ENCODE measurements at regions not wholly inside any gene's neighbourhood (a gene's known extent, or its start where the extent isn't known, plus 50 kb on each side); places are given as distances from the start of the nearest gene placed in this dataset.
"Not testable (repeated sequence)": the region's sequence is repeated elsewhere in the genome, so short reads cannot be mapped to it uniquely, and the experiment has no call there.

DNA sequence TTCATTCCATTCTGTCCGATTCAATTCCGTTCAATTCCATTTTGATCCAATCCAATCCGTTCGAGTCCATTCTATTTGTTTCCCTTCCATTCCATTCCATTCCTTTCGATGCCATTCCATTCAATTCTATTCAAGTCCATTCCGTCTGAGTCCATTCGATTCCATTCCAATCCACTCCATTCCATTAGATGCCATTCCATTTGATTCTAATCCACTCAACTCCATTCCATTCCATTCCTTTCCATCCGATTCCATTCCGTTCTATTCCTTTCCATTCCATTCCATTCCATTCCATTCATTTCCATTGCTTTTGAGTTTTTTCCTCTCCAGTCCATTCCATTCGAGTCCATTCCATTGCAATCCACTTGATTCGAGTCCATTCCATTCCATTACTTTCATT, 2589.3 kb upstream of the TPTE start:
- not testable (repeated sequence) for H3K27ac ChIP-seq (ENCODE audit: low read depth, low read length); H3K36me3 ChIP-seq (ENCODE audit: control insufficient read depth, low read length); H3K27me3 ChIP-seq (ENCODE audit: control insufficient read depth, low read length); H4K20me1 ChIP-seq (ENCODE audit: control insufficient read depth, insufficient read depth, low read depth, low read length); H3K9me2 ChIP-seq (replicated peaks; ENCODE audit: control insufficient read depth, low read length); H3F3A ChIP-seq (ENCODE audit: control insufficient read depth, insufficient read depth); H3K4me3 ChIP-seq (ENCODE audit: low read length); H3K4me2 ChIP-seq (ENCODE audit: low read length); H3K4me1 ChIP-seq (ENCODE audit: control insufficient read depth, low read length); H3K79me2 ChIP-seq (ENCODE audit: control insufficient read depth, low read length)
- H3K9me3 ChIP-seq (ENCODE audit: control insufficient read depth, insufficient read depth, low read length) = peaks cover 96% of the 10 kb centered on the region

GRCh38 chr21:7932834-7933233, 2588.5 kb upstream of the TPTE start:
- not testable (repeated sequence) for H3K4me1 ChIP-seq (ENCODE audit: control insufficient read depth, low read length); H3K27me3 ChIP-seq (ENCODE audit: control insufficient read depth, low read length); H3K4me2 ChIP-seq (ENCODE audit: low read length); H3K4me3 ChIP-seq (ENCODE audit: low read length); H3K79me2 ChIP-seq (ENCODE audit: control insufficient read depth, low read length); H3K36me3 ChIP-seq (ENCODE audit: control insufficient read depth, low read length); H3F3A ChIP-seq (ENCODE audit: control insufficient read depth, insufficient read depth); H3K9me2 ChIP-seq (replicated peaks; ENCODE audit: control insufficient read depth, low read length); H4K20me1 ChIP-seq (ENCODE audit: control insufficient read depth, insufficient read depth, low read depth, low read length); H3K27ac ChIP-seq (ENCODE audit: low read depth, low read length)
- H3K9me3 ChIP-seq (ENCODE audit: control insufficient read depth, insufficient read depth, low read length) = peaks cover 96% of the 10 kb centered on the region

DNA sequence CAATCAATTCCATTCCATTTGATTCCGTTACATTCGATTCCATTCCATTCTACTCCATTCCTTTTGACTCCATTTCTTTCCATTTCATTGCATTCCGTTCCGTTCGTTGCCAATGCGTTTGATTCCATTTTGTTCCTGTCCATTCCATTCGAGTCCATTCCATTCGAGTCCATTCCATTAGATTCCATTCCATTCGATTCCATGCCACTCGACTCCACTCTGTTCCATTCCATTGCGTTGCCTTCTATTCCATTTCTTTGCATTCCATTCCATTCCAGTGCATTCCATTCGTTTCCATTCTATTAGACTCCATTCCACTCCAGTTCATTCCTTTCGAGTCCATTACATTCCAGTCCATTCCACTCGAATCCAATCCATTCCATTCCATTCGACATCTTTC, 2587.5 kb upstream of the TPTE start:
- Histone ChIP-seq H3K27ac (ENCODE audit: low read depth, low read length) (no peak overlapping the region), H3K36me3 (ENCODE audit: control insufficient read depth, low read length) (no peaks in the 10 kb centered on the region), H3K4me1 (ENCODE audit: control insufficient read depth, low read length) (no peaks in the 10 kb centered on the region), H3K9me3 (ENCODE audit: control insufficient read depth, insufficient read depth, low read length) (peaks cover 96% of the 10 kb centered on the region), H3K27me3 (ENCODE audit: control insufficient read depth, low read length) (no peaks in the 10 kb centered on the region), H3F3A (ENCODE audit: control insufficient read depth, insufficient read depth) (no peaks in the 10 kb centered on the region), H3K79me2 (ENCODE audit: control insufficient read depth, low read length) (no peaks in the 10 kb centered on the region), H3K9me2 (replicated peaks; ENCODE audit: control insufficient read depth, low read length) (no peaks in the 10 kb centered on the region), H3K4me2 (ENCODE audit: low read length) (no peak overlapping the region), H4K20me1 (ENCODE audit: control insufficient read depth, insufficient read depth, low read depth, low read length) (no peaks in the 10 kb centered on the region), H3K4me3 (ENCODE audit: low read length) (no peak overlapping the region)
- no peak for TF ChIP-seq EZH2phosphoT487 (IDR thresholded peaks at IDR 0.05; ENCODE audit: borderline replicate concordance, low read length)
- TF ChIP-seq, protein P1, sequence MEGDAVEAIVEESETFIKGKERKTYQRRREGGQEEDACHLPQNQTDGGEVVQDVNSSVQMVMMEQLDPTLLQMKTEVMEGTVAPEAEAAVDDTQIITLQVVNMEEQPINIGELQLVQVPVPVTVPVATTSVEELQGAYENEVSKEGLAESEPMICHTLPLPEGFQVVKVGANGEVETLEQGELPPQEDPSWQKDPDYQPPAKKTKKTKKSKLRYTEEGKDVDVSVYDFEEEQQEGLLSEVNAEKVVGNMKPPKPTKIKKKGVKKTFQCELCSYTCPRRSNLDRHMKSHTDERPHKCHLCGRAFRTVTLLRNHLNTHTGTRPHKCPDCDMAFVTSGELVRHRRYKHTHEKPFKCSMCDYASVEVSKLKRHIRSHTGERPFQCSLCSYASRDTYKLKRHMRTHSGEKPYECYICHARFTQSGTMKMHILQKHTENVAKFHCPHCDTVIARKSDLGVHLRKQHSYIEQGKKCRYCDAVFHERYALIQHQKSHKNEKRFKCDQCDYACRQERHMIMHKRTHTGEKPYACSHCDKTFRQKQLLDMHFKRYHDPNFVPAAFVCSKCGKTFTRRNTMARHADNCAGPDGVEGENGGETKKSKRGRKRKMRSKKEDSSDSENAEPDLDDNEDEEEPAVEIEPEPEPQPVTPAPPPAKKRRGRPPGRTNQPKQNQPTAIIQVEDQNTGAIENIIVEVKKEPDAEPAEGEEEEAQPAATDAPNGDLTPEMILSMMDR (IDR thresholded peaks at IDR 0.05; ENCODE audit: low read depth, low read length, poor library complexity, severe bottlenecking) = no peak

DNA sequence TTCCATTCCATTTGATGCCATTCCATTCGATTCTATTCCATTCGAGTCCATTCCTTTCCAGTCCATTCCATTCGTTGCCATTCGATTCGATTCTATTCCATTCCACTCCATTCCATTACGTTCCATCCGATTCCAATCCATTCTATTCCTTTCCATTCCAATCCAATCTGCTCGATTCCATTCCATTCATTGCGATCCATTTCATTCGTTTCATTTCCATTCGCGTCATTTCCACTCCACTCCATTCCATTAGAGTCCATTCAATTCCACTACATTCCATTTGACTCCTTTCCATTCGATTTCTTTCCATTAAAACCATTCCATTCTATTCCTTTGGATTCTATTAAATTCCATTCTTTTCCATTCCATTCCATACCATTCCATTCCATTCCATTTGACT, 2584.1 kb upstream of the TPTE start:
- H3K9me2 ChIP-seq (replicated peaks; ENCODE audit: control insufficient read depth, low read length); H3F3A ChIP-seq (ENCODE audit: control insufficient read depth, insufficient read depth); H4K20me1 ChIP-seq (ENCODE audit: control insufficient read depth, insufficient read depth, low read depth, low read length); H3K36me3 ChIP-seq (ENCODE audit: control insufficient read depth, low read length); H3K4me1 ChIP-seq (ENCODE audit: control insufficient read depth, low read length); H3K27me3 ChIP-seq (ENCODE audit: control insufficient read depth, low read length); H3K4me3 ChIP-seq (ENCODE audit: low read length); H3K4me2 ChIP-seq (ENCODE audit: low read length); H3K27ac ChIP-seq (ENCODE audit: low read depth, low read length); H3K79me2 ChIP-seq (ENCODE audit: control insufficient read depth, low read length): not testable (repeated sequence)
- peaks cover 100% of the 10 kb centered on the region for H3K9me3 ChIP-seq (ENCODE audit: control insufficient read depth, insufficient read depth, low read length)

DNA sequence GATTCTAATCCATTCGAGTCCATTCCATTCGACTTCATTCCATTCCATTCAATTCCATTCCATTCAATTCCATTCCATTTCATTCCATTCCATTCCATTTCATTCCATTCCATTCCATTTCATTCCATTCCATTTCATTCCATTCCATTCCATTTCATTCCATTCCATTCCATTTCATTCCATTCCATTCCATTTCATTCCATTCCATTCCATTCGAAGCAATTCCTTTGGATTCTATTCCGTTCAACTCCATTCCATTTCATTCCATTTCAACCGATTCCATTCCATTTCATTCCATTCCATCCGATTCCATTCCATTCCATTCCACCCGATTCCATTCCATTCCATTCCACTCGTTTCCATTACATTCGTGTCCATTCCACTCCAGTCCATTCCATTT, 2583.2 kb upstream of the TPTE start:
- not testable (repeated sequence) for H3K4me3 ChIP-seq (ENCODE audit: low read length); H4K20me1 ChIP-seq (ENCODE audit: control insufficient read depth, insufficient read depth, low read depth, low read length); H3K4me2 ChIP-seq (ENCODE audit: low read length)

GRCh38 chr21:7941432-7941831, 2580.0 kb upstream of the TPTE start:
- not testable (repeated sequence) for H3K4me1 ChIP-seq (ENCODE audit: control insufficient read depth, low read length); H3K9me2 ChIP-seq (replicated peaks; ENCODE audit: control insufficient read depth, low read length); H3K27me3 ChIP-seq (ENCODE audit: control insufficient read depth, low read length); H4K20me1 ChIP-seq (ENCODE audit: control insufficient read depth, insufficient read depth, low read depth, low read length); H3F3A ChIP-seq (ENCODE audit: control insufficient read depth, insufficient read depth); H3K27ac ChIP-seq (ENCODE audit: low read depth, low read length); H3K4me2 ChIP-seq (ENCODE audit: low read length); H3K4me3 ChIP-seq (ENCODE audit: low read length); H3K36me3 ChIP-seq (ENCODE audit: control insufficient read depth, low read length); H3K79me2 ChIP-seq (ENCODE audit: control insufficient read depth, low read length)
- H3K9me3 ChIP-seq (ENCODE audit: control insufficient read depth, insufficient read depth, low read length) = peaks cover 100% of the 10 kb centered on the region

More for the DNA sequence above, 2583.2 kb upstream of the TPTE start:
- not testable (repeated sequence) for H3K79me2 ChIP-seq (ENCODE audit: control insufficient read depth, low read length); H3K27me3 ChIP-seq (ENCODE audit: control insufficient read depth, low read length); H3K36me3 ChIP-seq (ENCODE audit: control insufficient read depth, low read length); H3K27ac ChIP-seq (ENCODE audit: low read depth, low read length); H3K9me2 ChIP-seq (replicated peaks; ENCODE audit: control insufficient read depth, low read length); H3K4me1 ChIP-seq (ENCODE audit: control insufficient read depth, low read length); H3F3A ChIP-seq (ENCODE audit: control insufficient read depth, insufficient read depth)
- H3K9me3 ChIP-seq (ENCODE audit: control insufficient read depth, insufficient read depth, low read length) = peaks cover 100% of the 10 kb centered on the region

DNA sequence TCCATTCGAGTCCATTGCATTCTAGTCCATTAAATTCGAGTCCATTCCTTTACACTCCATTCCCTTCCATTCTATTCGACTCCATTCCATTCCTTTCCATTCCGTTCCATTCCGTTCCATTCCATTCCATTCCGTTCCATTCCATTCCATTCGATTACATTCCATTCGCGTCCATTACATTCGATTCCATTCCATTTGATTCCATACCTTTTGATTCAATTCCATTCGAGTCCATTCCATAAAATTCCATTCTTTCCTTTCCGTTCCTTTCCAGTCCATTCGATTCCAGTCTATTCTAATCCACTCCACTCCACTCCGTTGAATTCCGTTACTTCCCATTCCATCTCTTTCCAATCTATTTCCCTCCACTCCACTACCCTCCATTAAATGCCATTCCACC, 2579.2 kb upstream of the TPTE start:
- peaks cover 100% of the 10 kb centered on the region for H3K9me3 ChIP-seq (ENCODE audit: control insufficient read depth, insufficient read depth, low read length)
- H3F3A ChIP-seq (ENCODE audit: control insufficient read depth, insufficient read depth); H4K20me1 ChIP-seq (ENCODE audit: control insufficient read depth, insufficient read depth, low read depth, low read length); H3K4me3 ChIP-seq (ENCODE audit: low read length); H3K4me2 ChIP-seq (ENCODE audit: low read length); H3K79me2 ChIP-seq (ENCODE audit: control insufficient read depth, low read length); H3K27ac ChIP-seq (ENCODE audit: low read depth, low read length); H3K9me2 ChIP-seq (replicated peaks; ENCODE audit: control insufficient read depth, low read length); H3K27me3 ChIP-seq (ENCODE audit: control insufficient read depth, low read length); H3K36me3 ChIP-seq (ENCODE audit: control insufficient read depth, low read length); H3K4me1 ChIP-seq (ENCODE audit: control insufficient read depth, low read length): not testable (repeated sequence)

DNA sequence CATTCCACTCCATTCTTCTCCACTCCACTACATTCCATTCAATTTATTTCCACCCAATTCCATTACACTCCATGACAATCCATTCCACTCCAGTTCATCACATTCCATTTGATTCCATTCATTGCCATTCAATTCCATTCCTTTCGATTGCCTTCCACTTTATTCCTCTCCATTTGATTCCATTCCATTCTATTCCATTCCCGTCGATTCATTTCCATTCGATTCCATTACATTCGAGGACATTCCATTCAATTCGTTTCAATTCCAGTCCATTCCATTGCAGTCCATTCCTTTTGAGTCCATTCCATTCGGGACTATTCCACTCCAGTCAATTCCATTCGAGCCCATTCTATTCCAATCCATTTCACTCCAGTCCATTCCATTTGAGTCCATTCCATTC, 2577.8 kb upstream of the TPTE start:
- not testable (repeated sequence) for H3K27ac ChIP-seq (ENCODE audit: low read depth, low read length); H3F3A ChIP-seq (ENCODE audit: control insufficient read depth, insufficient read depth); H4K20me1 ChIP-seq (ENCODE audit: control insufficient read depth, insufficient read depth, low read depth, low read length); H3K4me1 ChIP-seq (ENCODE audit: control insufficient read depth, low read length); H3K27me3 ChIP-seq (ENCODE audit: control insufficient read depth, low read length); H3K36me3 ChIP-seq (ENCODE audit: control insufficient read depth, low read length); H3K79me2 ChIP-seq (ENCODE audit: control insufficient read depth, low read length); H3K4me2 ChIP-seq (ENCODE audit: low read length); H3K9me2 ChIP-seq (replicated peaks; ENCODE audit: control insufficient read depth, low read length); H3K4me3 ChIP-seq (ENCODE audit: low read length)
- peaks cover 100% of the 10 kb centered on the region for H3K9me3 ChIP-seq (ENCODE audit: control insufficient read depth, insufficient read depth, low read length)

All from DOHH2 (cell line).